PC-3 (cell line): ENCODE measurements at regions not wholly inside any gene's neighbourhood (a gene's known extent, or its start where the extent isn't known, plus 50 kb on each side); places are given as distances from the start of the nearest gene placed in this dataset.

Source experiments
- EZH2 ChIP-seq: fragments of 300-600 bp; sonication (generic); IDR thresholded peaks from one replicate; pipeline ENCODE4 v1.6.1; 2017; ENCODE audit warnings: antibody characterized with exemption, mild to moderate bottlenecking, low read length; ENCODE audit not compliant: unreplicated experiment
- TF ChIP-seq, protein P1 (sequence below): fragments of 300-600 bp; sonication (generic); conservative IDR thresholded peaks from 2 replicates; pipeline ENCODE4 v1.5.1; 2017; ENCODE audit warnings: antibody characterized with exemption, low read depth, mild to moderate bottlenecking, low read length

DNA sequence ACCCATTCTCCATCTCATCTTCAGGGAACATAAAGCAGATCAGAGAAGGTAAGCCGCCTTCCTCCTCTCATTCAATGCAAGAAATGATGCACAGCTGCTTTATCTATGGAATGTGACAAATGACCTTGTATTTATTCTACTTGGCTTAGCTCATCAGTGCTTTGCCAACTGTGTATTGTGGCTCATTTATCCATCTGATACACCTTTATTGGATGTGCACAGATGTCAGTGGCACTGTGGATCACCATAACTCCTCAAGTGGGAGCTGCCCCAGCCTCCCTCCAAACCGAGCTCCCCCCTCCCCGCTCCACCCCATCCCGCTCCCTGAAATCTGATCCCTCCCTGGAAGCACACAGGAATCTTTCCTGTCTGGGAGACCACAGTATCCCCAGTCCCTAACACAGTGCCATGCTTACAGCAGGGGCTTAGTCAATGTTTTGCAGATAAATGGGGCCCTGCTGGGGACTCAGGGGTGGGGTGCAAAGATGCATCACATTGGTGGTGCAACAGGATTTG is 156.0 kb upstream of the RAB4A start:
- TF ChIP-seq EZH2, result no peak
- TF ChIP-seq, protein P1, sequence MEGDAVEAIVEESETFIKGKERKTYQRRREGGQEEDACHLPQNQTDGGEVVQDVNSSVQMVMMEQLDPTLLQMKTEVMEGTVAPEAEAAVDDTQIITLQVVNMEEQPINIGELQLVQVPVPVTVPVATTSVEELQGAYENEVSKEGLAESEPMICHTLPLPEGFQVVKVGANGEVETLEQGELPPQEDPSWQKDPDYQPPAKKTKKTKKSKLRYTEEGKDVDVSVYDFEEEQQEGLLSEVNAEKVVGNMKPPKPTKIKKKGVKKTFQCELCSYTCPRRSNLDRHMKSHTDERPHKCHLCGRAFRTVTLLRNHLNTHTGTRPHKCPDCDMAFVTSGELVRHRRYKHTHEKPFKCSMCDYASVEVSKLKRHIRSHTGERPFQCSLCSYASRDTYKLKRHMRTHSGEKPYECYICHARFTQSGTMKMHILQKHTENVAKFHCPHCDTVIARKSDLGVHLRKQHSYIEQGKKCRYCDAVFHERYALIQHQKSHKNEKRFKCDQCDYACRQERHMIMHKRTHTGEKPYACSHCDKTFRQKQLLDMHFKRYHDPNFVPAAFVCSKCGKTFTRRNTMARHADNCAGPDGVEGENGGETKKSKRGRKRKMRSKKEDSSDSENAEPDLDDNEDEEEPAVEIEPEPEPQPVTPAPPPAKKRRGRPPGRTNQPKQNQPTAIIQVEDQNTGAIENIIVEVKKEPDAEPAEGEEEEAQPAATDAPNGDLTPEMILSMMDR, result no peak
